ENCODE measurements at regions not wholly inside any gene's neighbourhood (a gene's known extent, or its start where the extent isn't known, plus 50 kb on each side); places are given as distances from the start of the nearest gene placed in this dataset.

- no peak for DNase-seq
These were observed 57.5 kb upstream of the C14orf180 start for GRCh38 chr14:104521816-104522745.

- DNase-seq = no peak
These were observed 56.5 kb upstream of the C14orf180 start for GRCh38 chr14:104522926-104523545.

- DNase-seq = no peak
These were observed 56.0 kb upstream of the C14orf180 start for GRCh38 chr14:104523546-104523935.

- no peak for DNase-seq
These were observed 54.8 kb upstream of the C14orf180 start for GRCh38 chr14:104524726-104525125.

- DNase-seq = no peak
These were observed 52.6 kb upstream of the C14orf180 start for GRCh38 chr14:104526723-104527645.

GRCh38 chr14:104527857-104528459 is 51.6 kb upstream of the C14orf180 start:
- DNase-seq = no peak

GRCh38 chr14:104528496-104528895 is 51.1 kb upstream of the C14orf180 start:
- DNase-seq = no peak
